IPS-NIHi7 (cell line): ENCODE measurements at regions not wholly inside any gene's neighbourhood (a gene's known extent, or its start where the extent isn't known, plus 50 kb on each side); places are given as distances from the start of the nearest gene placed in this dataset.
"Not testable (repeated sequence)": the region's sequence is repeated elsewhere in the genome, so short reads cannot be mapped to it uniquely, and the experiment has no call there.

Source experiments
- DNase-seq: peaks from one replicate; pipeline ENCODE4 v3.0.0; 2012; ENCODE audit warnings: mixed read lengths; ENCODE audit errors: extremely low spot score

GRCh38 chr12:107144441-107144840 lies 51.1 kb upstream of the CRY1 start:
- no peak for DNase-seq

- DNase-seq, result no peak
These were observed 51.6 kb upstream of the CRY1 start for GRCh38 chr12:107144990-107145389.

- DNase-seq, result no peak
These were observed 52.0 kb upstream of the CRY1 start for GRCh38 chr12:107145397-107145796.

DNA sequence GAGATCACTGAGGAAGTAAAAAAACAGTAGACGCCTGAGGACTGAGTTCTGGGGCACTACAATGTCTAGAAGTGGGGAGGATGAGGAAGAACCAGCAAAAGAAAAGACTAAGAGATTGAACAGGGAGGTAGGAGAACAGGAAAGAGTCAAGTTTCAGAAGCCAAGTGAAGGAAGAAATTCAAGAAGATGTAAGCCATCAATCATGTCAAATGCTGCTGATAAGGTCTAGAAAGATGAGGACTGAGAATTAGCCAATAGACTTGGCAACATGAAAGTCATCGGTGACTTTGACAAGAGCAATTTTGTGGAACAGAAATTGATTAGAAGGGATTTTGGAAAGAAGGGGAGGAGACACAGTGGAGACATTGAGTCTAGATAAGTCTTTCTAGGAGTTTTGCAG lies 54.8 kb upstream of the CRY1 start:
- DNase-seq, result no peak

GRCh38 chr12:107152315-107152714 lies 59.0 kb upstream of the CRY1 start:
- DNase-seq, result no peak

GRCh38 chr12:107159384-107159900 lies 66.1 kb upstream of the CRY1 start:
- no peak for DNase-seq

DNA sequence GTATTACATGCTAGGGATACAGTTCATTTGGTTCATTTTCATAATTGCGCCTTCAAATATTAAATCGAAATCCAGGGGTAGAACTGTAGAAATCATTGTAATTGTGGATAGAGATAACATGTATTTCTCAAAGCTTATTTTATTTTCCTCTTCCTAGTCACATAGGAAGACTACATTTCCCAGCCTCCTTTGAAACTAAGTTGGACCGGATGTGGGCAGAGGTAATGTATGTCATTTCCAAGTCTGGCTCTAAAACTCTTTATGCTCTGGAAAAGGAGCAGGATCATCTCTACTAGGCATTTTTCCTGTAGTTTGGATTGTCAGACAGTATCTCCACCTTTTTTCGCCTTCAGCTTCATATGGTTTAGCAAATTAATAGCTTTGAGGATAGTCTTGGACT lies 70.1 kb upstream of the CRY1 start:
- no peak for DNase-seq

- DNase-seq, result no peak
These were observed 71.0 kb upstream of the CRY1 start for GRCh38 chr12:107164392-107164791.

- no peak for DNase-seq
These were observed 72.2 kb upstream of the CRY1 start for GRCh38 chr12:107165581-107165980.

GRCh38 chr12:107167756-107168155 lies 74.4 kb upstream of the CRY1 start:
- no peak for DNase-seq

GRCh38 chr12:107169200-107169599 lies 75.9 kb upstream of the CRY1 start:
- DNase-seq, result no peak

DNA sequence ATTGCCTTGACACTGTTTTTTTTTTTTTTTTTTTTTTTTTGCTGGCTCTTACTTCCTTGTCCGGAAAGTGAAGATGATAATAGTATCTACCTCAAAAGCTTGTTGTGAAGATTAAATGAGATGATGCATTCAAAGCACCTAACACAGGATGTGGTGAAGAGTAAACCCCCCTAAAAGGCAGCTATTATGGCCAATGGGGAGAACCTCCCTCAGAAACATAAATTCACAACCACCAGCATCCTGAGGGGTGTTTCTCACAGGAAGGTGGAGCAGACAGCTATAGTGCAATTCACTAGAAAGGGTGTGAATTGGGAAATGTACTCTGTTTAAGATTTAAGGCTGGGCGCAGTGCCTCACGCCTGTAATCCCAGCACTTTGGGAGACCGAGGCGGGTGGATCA lies 85.4 kb upstream of the CRY1 start:
- no peak for DNase-seq

- no peak for DNase-seq
These were observed 86.5 kb upstream of the CRY1 start for GRCh38 chr12:107179871-107180270.

DNA sequence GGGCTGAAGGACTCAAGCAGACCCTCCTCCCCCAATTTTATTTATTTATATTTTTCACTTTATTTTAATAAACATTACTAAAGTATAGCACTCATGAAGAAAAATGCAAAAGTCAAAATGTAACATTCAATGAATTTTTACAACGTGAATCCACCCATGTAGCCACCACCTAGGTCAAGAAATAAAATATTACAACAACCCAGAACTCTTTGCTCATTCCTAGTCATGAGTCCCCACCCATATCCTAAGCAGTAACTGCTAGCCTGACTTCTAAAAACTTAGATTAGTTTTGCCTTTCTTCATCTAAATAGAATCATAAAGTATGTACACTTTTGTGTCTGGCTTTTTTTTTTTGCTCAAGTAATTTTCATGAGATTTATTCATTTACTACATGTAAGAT lies 86.9 kb upstream of the CRY1 start:
- no peak for DNase-seq

DNA sequence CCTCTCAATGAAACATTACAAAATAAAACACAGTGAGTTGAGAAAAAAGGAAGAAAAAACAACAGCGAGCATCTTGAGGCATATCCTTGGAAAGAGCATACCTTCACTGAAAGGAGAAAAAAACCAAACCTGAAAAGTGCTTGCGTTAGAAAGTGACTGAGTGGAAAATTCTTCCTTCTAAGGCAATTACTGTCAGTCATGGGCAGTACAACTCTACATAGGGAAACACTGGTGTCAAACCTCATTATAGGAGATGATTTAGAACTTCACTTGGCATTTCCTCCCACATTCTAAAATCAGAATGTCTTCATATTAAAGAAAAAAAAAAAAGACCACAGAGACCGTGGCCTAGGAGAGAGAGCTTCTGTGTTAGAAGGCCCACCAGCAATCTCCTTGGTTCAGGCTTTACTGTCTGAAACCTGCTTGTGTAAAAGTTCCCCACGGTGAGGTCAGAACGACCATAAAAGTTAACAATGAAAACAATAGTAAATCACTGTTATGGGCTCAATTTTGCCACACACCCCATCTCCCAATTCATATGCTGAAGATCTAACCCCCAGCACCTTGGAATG lies 91.1 kb upstream of the CRY1 start:
- DNase-seq, result no peak

- DNase-seq, result no peak
These were observed 103.3 kb upstream of the CRY1 start for GRCh38 chr12:107196681-107197080.

DNA sequence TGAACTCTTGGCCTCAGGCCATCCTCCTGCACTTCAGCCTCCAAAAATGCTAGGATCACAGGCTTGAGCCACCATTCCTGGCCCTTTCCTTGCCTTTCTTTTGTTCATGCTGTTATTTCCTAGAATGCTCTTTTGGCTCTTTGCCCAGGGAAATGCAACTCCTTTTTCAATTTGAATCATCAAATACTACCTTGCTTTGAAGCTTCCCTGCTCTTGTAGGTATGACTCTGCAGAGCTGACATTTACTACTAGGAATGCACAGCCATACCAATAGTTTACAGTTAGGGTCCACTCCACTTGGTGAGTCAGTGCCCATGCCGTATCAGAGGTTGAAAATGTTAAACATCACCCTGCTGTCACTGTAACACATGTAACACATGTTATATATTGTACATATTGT lies 107.0 kb upstream of the CRY1 start:
- DNase-seq, result no peak

DNA sequence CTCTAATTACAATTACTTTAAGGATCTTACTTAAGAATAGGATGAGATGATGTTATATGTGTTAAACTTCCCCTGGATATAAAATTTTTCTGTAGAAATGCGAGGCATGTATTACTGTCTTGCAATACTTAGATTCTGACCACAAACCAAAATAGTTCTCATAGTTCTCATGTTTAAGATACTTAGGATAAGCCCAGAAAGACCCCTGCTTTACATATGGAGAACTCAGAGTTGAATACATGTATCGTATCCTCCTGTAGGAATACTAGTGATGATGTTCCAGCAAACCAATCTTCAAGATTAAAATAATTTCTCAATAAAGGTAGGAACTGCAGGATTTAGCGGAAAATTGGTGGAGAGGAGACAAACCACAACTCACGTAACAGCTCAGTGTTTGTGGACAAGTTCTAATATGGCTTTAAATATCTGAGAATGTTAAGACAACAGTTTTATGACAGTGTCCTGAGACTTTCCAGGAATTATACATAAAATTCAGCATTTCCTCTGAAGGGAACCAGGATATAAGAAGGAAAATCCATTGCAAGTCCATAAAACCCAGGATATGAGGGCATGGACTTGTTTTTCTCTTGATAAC lies 114.7 kb upstream of the CRY1 start:
- DNase-seq, result no peak

DNA sequence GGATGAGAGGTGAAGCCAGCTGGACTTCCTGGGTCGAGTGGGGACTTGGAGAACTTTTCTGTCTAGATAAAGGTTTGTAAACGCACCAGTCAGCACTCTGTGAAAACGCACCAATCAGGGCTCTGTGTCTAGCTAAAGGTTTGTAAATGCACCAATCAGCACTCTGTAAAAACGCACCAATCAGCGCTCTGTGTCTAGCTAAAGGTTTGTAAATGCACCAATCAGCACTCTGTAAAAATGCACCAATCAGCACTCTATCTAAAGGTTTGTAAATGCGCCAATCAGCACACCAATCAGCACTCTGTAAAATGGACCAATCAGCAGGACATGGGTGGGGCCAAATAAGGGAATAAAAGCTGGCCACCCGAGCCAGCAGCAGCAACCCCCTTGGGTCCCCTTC lies 116.4 kb upstream of the CRY1 start:
- not testable (repeated sequence) for DNase-seq

GRCh38 chr12:107214373-107214773 lies 121.0 kb upstream of the CRY1 start:
- DNase-seq, result not testable (repeated sequence)

DNA sequence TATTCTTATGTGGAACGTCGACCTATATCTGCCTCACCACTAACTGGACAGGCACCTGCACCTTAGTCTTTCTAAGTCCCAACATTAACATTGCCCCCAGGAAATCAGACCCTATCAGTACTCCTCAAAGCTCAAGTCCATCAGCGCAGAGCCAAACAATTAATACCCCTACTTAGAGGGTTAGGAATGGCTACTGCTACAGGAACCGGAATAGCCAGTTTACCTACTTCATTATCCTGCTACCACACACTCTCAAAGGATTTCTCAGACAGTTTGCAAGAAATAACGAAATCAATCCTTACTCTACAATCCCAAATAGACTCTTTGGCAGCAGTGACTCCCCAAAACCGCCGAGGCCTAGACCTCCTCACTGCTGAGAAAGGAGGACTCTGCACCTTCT lies 123.1 kb upstream of the CRY1 start:
- DNase-seq, result not testable (repeated sequence)

DNA sequence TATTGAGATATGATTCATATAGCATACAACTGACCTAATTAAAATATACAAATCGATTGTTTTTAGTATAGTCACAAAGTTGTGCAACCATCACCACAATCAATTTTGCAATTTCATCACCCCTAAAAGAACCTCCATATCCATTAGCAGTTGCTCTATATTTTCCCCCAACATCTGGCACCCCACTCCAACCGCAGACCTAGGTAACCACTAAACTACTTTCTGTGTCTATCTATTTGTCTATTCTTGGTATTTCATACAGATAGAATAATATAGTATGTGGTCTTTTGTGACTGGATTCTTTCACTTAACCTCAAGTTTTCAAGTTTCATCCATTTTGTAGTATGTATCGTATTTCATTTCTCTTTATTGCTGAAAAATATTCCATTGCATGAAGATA lies 126.0 kb upstream of the CRY1 start:
- DNase-seq, result no peak

GRCh38 chr12:107221913-107222312 lies 128.6 kb upstream of the CRY1 start:
- no peak for DNase-seq

GRCh38 chr12:107223821-107224220 lies 130.5 kb upstream of the CRY1 start:
- no peak for DNase-seq
